Naive thymus-derived CD8-positive, alpha-beta T cell (primary cell): ENCODE measurements at regions not wholly inside any gene's neighbourhood (a gene's known extent, or its start where the extent isn't known, plus 50 kb on each side); places are given as distances from the start of the nearest gene placed in this dataset.
"Not testable (repeated sequence)": the region's sequence is repeated elsewhere in the genome, so short reads cannot be mapped to it uniquely, and the experiment has no call there.

Source experiments
- ATAC-seq, 2 donors: fragments of 150-1000 bp; cut with Tn5 transposase in 1 of 2; sonication (Bioruptor Pico), chemical (Tn5 transposase) in 1 of 2; 1 replicate in 1 of 2; 2 replicates in 1 of 2; pipeline ENCODE4 v1.10.0; 2021; ENCODE audit warnings: mild to moderate bottlenecking in 2 of 2, moderate library complexity in 2 of 2
- POLR2A ChIA-PET: fragments of 350-600 bp; sonication (Branson Sonifier 250); formaldehyde crosslinking; loops from one replicate; lab custom pipeline; 2021; ENCODE audit warnings: antibody characterized with exemption; lab: Charles Lee
- DNase-seq, 10 donors: peaks; one replicate each; pipeline versions ENCODE4 v3.0.0 to v3.0.0-alpha.2; 2020 to 2022
- H3K27ac Mint-ChIP-seq, 10 donors: one replicate each; pipeline ENCODE4 v1.8.0; 2020 to 2022; ENCODE audit warnings: mild to moderate bottlenecking in 10 of 10, mixed read lengths in 10 of 10, moderate library complexity in 4 of 10, inconsistent platforms in 1 of 10
- H3K27me3 Mint-ChIP-seq, 5 donors: one replicate each; pipeline ENCODE4 v1.8.0; 2021 to 2022; ENCODE audit warnings: mixed read lengths in 5 of 5
- H3K36me3 Mint-ChIP-seq, 3 donors: one replicate each; pipeline ENCODE4 v1.8.0; 2020 to 2022; ENCODE audit warnings: mixed read lengths in 3 of 3, mild to moderate bottlenecking in 2 of 3, inconsistent platforms in 1 of 3
- H3K4me1 Mint-ChIP-seq, 4 donors: one replicate each; pipeline ENCODE4 v1.8.0; 2021 to 2022; ENCODE audit warnings: mixed read lengths in 4 of 4
- H3K4me3 Mint-ChIP-seq, 10 donors: one replicate each; pipeline ENCODE4 v1.8.0; 2020 to 2022; ENCODE audit warnings: mild to moderate bottlenecking in 10 of 10, mixed read lengths in 10 of 10, moderate library complexity in 6 of 10, inconsistent platforms in 1 of 10
- H3K9me3 Mint-ChIP-seq, 9 donors: one replicate each; pipeline ENCODE4 v1.8.0; 2020 to 2022; ENCODE audit warnings: mixed read lengths in 9 of 9, mild to moderate bottlenecking in 3 of 9, inconsistent platforms in 1 of 9, moderate library complexity in 1 of 9

GRCh38 chr2:175247159-175247558 is 65.6 kb upstream of the ATP5MC3 start:
- peaks cover 0 to 6% (median under 1%) of the 10 kb centered on the region in 4 donors for H3K4me1 Mint-ChIP-seq
- DNase-seq, result no peak
- peaks cover 0 to 22% (median 9%) of the 10 kb centered on the region in 5 donors for H3K27me3 Mint-ChIP-seq
- POLR2A ChIA-PET, result no interaction called here
- H3K4me3 Mint-ChIP-seq, result no peak overlapping the region
- no peaks in the 10 kb centered on the region for H3K9me3 Mint-ChIP-seq
- ATAC-seq, result no peak
- no peak overlapping the region for H3K27ac Mint-ChIP-seq
- no peaks in the 10 kb centered on the region for H3K36me3 Mint-ChIP-seq

- peaks cover 0 to 6% (median under 1%) of the 10 kb centered on the region in 4 donors for H3K4me1 Mint-ChIP-seq
- H3K27ac Mint-ChIP-seq, result no peak overlapping the region
- H3K9me3 Mint-ChIP-seq, result peaks cover 0 to 17% (median 6%) of the 10 kb centered on the region in 9 donors
- no peak overlapping the region for H3K4me3 Mint-ChIP-seq
- peaks cover 0 to 3% (median 0%) of the 10 kb centered on the region in 3 donors for H3K36me3 Mint-ChIP-seq
- POLR2A ChIA-PET, result no interaction called here
- ATAC-seq (no peak), DNase-seq (no peak)
- peaks cover 4 to 27% (median 11%) of the 10 kb centered on the region in 5 donors for H3K27me3 Mint-ChIP-seq
Measured at GRCh38 chr2:175244697-175245096, 63.2 kb upstream of the ATP5MC3 start.

- H3K4me1 Mint-ChIP-seq, result no peaks in the 10 kb centered on the region
- POLR2A ChIA-PET, result no interaction called here
- DNase-seq, result no peak
- H3K36me3 Mint-ChIP-seq, result peaks cover 0 to 10% (median 9%) of the 10 kb centered on the region in 3 donors
- H3K4me3 Mint-ChIP-seq, result no peak overlapping the region
- peaks cover 0 to 39% (median 18%) of the 10 kb centered on the region in 9 donors for H3K9me3 Mint-ChIP-seq
- peaks cover 4 to 20% (median 15%) of the 10 kb centered on the region in 5 donors for H3K27me3 Mint-ChIP-seq
- no peak for ATAC-seq
- no peak overlapping the region for H3K27ac Mint-ChIP-seq
Measured at GRCh38 chr2:175241691-175242090, 60.2 kb upstream of the ATP5MC3 start.

GRCh38 chr2:175240033-175240432 is 58.5 kb upstream of the ATP5MC3 start:
- H3K36me3 Mint-ChIP-seq, DNase-seq, H3K4me1 Mint-ChIP-seq, H3K4me3 Mint-ChIP-seq, H3K27ac Mint-ChIP-seq, POLR2A ChIA-PET, ATAC-seq: not testable (repeated sequence)
- H3K27me3 Mint-ChIP-seq, result peaks cover 4 to 22% (median 17%) of the 10 kb centered on the region in 5 donors
- H3K9me3 Mint-ChIP-seq, result peaks cover 0 to 43% (median 18%) of the 10 kb centered on the region in 9 donors

GRCh38 chr2:175236930-175237329 is 55.4 kb upstream of the ATP5MC3 start:
- DNase-seq (no peak), ATAC-seq (no peak)
- H3K36me3 Mint-ChIP-seq, result peaks cover 0 to 10% (median 9%) of the 10 kb centered on the region in 3 donors
- H3K4me3 Mint-ChIP-seq, result no peak overlapping the region
- no peak overlapping the region for H3K27ac Mint-ChIP-seq
- POLR2A ChIA-PET, result no interaction called here
- H3K9me3 Mint-ChIP-seq, result peaks cover 0 to 43% (median 18%) of the 10 kb centered on the region in 9 donors
- peaks cover 4 to 20% (median 14%) of the 10 kb centered on the region in 5 donors for H3K27me3 Mint-ChIP-seq
- peaks cover 0 to 8% (median 2%) of the 10 kb centered on the region in 4 donors for H3K4me1 Mint-ChIP-seq

- Mint-ChIP-seq H3K27me3 (peaks cover 0 to 7% (median 2%) of the 10 kb centered on the region in 5 donors), H3K27ac (no peak overlapping the region), H3K36me3 (peaks cover 0 to 9% (median 6%) of the 10 kb centered on the region in 3 donors), H3K4me3 (no peak overlapping the region), H3K9me3 (peaks cover 0 to 25% (median 10%) of the 10 kb centered on the region in 9 donors), H3K4me1 (peaks cover 0 to 8% (median 2%) of the 10 kb centered on the region in 4 donors)
- ATAC-seq, result no peak
- no peak for DNase-seq
- POLR2A ChIA-PET, result no interaction called here
Measured at GRCh38 chr2:175234650-175235049, 53.1 kb upstream of the ATP5MC3 start.

GRCh38 chr2:175234153-175234552 is 52.6 kb upstream of the ATP5MC3 start:
- peaks cover 0 to 9% (median 3%) of the 10 kb centered on the region in 3 donors for H3K36me3 Mint-ChIP-seq

GRCh38 chr2:175233135-175233719 is 51.7 kb upstream of the ATP5MC3 start:
- Mint-ChIP-seq H3K27ac (no peak overlapping the region), H3K9me3 (peaks cover 0 to 17% (median 2%) of the 10 kb centered on the region in 9 donors), H3K36me3 (peaks cover 0 to 5% (median under 1%) of the 10 kb centered on the region in 3 donors), H3K4me1 (peaks cover 0 to 8% (median 2%) of the 10 kb centered on the region in 4 donors), H3K4me3 (no peak overlapping the region), H3K27me3 (peaks cover 0 to 5% (median 2%) of the 10 kb centered on the region in 5 donors)
- ATAC-seq (no peak), DNase-seq (no peak)
- POLR2A ChIA-PET, result no interaction called here

More at GRCh38 chr2:175234153-175234552, 52.6 kb upstream of the ATP5MC3 start:
- H3K9me3 Mint-ChIP-seq, result peaks cover 0 to 21% (median 6%) of the 10 kb centered on the region in 9 donors
- H3K27ac Mint-ChIP-seq, result no peak overlapping the region
- POLR2A ChIA-PET, result no interaction called here
- ATAC-seq, result no peak
- H3K4me3 Mint-ChIP-seq, result no peak overlapping the region
- H3K4me1 Mint-ChIP-seq, result peaks cover 0 to 8% (median 2%) of the 10 kb centered on the region in 4 donors
- peaks cover 0 to 7% (median 0%) of the 10 kb centered on the region in 5 donors for H3K27me3 Mint-ChIP-seq
- DNase-seq, result no peak
